ENCODE measurements at regions not wholly inside any gene's neighbourhood (a gene's known extent, or its start where the extent isn't known, plus 50 kb on each side); places are given as distances from the start of the nearest gene placed in this dataset.

DNA sequence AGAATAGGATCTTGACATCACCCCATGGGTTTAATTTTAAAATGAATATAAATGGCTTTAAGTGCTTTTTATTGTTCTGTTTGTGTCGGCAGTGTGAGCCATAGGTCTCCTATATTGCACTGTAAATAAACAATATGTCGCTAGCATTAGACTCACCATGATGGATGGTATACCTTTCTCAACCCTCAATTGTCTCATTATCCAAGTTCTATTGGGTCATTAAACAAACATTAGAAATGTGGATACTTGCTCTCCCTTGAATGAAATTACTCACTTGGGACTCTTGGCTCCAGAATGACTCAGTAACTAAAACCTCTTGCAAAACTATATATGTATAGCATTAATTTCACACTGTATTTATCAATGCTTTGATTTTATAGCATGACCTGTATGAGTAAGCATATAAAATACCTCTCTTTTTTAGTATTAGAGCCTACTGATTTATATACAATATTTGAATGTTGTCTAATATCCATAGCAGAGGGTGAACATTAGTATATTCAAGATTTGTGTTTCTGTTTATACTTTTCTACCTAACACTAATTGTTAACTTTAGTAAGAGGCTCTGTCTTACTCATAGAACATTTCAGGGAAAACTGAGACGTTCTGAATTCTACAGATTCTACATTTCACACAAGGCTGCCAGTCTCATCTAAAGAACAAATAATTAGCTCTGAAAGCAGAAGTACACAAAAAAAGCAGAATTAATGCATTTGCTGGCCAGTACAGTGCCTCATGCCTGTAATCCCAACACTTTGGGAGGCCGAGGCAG is 303.8 kb upstream of the PRR16 start:
- TF ChIP-seq, protein P1, sequence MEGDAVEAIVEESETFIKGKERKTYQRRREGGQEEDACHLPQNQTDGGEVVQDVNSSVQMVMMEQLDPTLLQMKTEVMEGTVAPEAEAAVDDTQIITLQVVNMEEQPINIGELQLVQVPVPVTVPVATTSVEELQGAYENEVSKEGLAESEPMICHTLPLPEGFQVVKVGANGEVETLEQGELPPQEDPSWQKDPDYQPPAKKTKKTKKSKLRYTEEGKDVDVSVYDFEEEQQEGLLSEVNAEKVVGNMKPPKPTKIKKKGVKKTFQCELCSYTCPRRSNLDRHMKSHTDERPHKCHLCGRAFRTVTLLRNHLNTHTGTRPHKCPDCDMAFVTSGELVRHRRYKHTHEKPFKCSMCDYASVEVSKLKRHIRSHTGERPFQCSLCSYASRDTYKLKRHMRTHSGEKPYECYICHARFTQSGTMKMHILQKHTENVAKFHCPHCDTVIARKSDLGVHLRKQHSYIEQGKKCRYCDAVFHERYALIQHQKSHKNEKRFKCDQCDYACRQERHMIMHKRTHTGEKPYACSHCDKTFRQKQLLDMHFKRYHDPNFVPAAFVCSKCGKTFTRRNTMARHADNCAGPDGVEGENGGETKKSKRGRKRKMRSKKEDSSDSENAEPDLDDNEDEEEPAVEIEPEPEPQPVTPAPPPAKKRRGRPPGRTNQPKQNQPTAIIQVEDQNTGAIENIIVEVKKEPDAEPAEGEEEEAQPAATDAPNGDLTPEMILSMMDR (IDR thresholded peaks at IDR 0.05; ENCODE audit: low read depth, low read length) = no peak
- TF ChIP-seq POLR2A (IDR thresholded peaks at IDR 0.05; ENCODE audit: extremely low read depth, insufficient read length) (no peak), MYC (IDR thresholded peaks at IDR 0.05; ENCODE audit: low read depth, low read length) (no peak)
- TF ChIP-seq, protein P2, sequence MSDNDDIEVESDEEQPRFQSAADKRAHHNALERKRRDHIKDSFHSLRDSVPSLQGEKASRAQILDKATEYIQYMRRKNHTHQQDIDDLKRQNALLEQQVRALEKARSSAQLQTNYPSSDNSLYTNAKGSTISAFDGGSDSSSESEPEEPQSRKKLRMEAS (IDR thresholded peaks at IDR 0.05; ENCODE audit: low read depth, low read length) = no peak

All from NB4 (cell line).